ENCODE measurements at regions not wholly inside any gene's neighbourhood (a gene's known extent, or its start where the extent isn't known, plus 50 kb on each side); places are given as distances from the start of the nearest gene placed in this dataset.
A peak's percentile ranks its signal among the peaks of the same experiment; 100 is the strongest.

DNA sequence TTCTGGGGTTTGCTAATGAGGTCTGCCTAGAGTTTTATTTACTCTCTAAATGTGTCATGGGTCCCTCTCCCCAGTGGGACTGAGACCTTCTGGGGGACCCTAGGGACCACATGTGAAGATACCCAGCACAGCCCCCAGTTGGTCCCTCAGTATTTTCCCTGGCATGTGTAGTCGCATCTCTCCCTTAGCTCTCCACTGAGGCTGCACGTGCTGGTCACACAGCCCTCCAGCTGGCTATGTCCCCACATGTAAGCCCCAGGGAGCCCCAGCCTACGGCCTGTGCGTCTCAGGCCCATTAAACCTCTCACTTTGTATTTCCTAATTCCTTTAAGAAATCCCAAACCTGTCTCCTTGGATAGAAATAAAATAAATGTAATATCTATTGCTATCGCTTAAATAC, 189.6 kb upstream of the TSHZ3 start:
- no peak overlapping the region for H3K27ac ChIP-seq
- TF ChIP-seq ZFX (IDR thresholded peaks at IDR 0.05), result no peak
- TF ChIP-seq, protein P1, sequence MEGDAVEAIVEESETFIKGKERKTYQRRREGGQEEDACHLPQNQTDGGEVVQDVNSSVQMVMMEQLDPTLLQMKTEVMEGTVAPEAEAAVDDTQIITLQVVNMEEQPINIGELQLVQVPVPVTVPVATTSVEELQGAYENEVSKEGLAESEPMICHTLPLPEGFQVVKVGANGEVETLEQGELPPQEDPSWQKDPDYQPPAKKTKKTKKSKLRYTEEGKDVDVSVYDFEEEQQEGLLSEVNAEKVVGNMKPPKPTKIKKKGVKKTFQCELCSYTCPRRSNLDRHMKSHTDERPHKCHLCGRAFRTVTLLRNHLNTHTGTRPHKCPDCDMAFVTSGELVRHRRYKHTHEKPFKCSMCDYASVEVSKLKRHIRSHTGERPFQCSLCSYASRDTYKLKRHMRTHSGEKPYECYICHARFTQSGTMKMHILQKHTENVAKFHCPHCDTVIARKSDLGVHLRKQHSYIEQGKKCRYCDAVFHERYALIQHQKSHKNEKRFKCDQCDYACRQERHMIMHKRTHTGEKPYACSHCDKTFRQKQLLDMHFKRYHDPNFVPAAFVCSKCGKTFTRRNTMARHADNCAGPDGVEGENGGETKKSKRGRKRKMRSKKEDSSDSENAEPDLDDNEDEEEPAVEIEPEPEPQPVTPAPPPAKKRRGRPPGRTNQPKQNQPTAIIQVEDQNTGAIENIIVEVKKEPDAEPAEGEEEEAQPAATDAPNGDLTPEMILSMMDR (conservative IDR thresholded peaks at IDR 0.05), result no peak

DNA sequence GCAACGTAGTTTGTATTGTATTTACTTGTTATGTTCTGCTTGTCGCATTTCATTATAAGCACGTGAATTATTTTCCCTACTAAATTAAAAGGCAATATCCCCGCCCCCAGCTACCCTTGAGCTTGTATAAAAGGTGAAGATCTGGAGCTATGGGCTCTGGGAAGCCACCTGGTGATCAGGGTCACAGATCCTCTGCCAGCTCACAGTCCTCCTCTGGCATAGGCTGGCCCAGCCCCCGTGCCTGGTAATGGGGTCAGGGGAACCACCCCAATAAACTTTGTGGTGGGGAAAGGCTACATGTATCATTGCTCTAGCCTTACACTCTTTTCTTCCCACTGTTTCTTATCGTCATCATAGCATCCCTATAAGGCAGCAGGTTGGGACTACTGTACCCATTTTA, 190.2 kb upstream of the TSHZ3 start:
- no peak overlapping the region for H3K27ac ChIP-seq
- TF ChIP-seq, protein P1 (conservative IDR thresholded peaks at IDR 0.05), result no peak
- no peak for TF ChIP-seq ZFX (IDR thresholded peaks at IDR 0.05)

DNA sequence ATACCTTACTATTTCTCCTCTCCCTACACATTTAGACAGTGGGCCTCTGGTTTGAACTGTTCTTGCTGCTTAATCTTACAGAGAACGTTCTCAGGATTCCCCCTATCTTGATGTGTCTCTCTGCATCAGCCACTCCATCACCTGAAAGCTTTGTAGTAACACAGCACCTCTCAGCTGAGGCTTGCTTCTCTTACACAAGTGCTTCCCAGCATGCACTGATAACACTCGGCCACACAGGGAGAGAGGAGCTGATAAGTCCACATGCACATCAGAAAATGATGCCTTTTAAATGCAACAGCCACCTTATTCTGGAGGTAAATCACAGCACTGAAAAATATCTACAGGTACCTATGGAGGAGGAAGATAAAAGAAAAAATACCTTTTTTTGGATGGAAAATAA, 192.2 kb upstream of the TSHZ3 start:
- H3K27ac ChIP-seq, result no peak overlapping the region
- TF ChIP-seq, protein P1 (conservative IDR thresholded peaks at IDR 0.05), result no peak
- no peak for TF ChIP-seq ZFX (IDR thresholded peaks at IDR 0.05)

DNA sequence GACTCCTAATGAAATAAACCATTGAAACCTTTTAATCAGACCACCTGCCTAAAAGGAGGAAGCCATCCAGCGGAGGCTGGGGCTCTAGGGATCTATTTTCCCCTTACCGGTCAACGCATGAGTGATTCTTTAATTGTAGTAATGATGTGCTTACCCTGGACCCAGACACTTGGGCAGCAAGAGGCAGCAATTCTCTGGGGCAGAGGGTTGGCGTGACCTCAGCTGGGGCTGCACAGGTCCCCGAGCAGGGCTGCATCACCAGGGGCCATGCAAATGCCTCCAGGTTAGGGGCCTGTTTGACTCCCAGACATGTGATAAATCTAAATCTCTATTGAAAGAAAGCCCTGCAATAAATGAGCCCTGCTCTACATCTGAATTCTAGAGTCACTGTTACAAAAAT, 194.2 kb upstream of the TSHZ3 start:
- no peak overlapping the region for H3K27ac ChIP-seq
- no peak for TF ChIP-seq ZFX (IDR thresholded peaks at IDR 0.05)
- TF ChIP-seq, protein P1 (conservative IDR thresholded peaks at IDR 0.05), result no peak

DNA sequence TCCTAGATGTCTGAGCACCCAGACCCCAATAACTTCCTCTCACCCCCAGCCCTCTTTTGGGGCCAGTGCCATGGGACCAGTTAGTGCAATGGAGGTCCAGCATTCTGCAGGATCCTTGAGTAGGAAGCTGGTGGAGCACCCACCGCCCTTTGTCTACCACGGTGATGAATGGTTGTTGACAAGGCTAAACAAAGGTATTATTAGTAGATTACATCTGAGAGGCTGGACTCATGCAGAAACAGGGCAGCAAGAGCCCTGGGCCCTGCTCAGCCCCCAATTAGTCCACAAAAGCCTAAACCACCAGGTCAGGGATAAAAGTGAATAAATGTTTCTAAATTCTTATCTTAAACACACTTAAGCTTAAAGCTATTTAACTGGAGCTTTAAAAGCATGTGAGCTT, 196.5 kb upstream of the TSHZ3 start:
- TF ChIP-seq ZFX (IDR thresholded peaks at IDR 0.05), result no peak
- TF ChIP-seq, protein P1 (conservative IDR thresholded peaks at IDR 0.05), result no peak
- H3K27ac ChIP-seq, result no peak overlapping the region

DNA sequence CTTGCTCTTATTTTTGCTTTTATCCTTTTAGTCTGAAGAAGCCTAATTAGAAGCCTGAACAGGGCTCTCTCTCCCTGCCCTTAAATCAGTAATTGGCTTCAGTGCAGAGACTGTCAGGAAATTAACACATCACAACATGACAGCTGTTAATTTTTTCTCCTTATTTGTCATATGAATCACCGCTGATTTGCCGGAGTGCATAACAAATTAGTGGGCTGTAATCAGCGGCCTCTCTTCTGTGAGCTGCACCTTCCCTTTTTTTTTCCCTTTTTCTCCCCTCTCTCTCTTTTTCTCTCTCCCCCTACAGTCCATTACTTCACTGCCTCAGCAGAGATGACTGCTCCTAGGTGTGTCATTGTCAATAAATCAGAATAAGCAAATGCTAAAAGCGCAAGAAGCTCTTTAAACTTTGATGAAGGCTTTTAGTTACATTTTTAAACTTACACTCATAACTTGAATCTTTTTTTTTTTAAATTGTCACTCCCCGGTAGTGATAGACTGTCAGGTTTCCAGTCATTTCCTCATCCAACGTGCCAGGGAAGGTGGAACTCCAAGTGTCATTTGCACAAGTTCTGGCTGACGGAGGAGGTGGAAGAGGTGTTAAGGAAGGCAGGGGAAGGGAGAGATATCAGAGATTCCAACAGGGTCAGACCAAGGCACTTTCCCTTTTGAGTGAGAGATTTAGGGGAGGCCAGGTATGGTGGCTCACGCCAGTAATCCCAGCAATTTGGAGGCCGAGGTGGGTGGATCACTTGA, 197.1 kb upstream of the TSHZ3 start:
- TF ChIP-seq ZFX (IDR thresholded peaks at IDR 0.05), result no peak
- TF ChIP-seq, protein P1 (conservative IDR thresholded peaks at IDR 0.05), result no peak
- no peak overlapping the region for H3K27ac ChIP-seq

DNA sequence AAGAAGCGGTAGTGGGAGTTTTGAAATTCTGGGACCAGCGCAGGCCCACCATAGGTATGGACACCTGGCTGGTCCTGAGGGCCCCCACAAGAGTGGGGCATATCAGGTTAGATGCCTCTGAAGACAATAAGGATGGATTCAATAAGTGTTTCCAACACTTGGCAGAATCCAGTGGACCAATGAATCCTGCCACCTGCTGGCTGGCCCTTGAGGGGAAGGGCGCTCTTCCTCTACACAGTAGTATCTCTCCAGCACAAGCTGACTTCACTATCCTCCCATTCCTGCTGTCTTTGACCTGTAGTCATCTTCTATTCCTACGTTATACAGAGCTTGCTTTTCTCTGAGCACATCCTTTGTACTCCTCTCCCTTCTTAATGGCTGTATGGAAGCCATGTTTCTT, 199.7 kb upstream of the TSHZ3 start:
- no peak for TF ChIP-seq ZFX (IDR thresholded peaks at IDR 0.05)
- TF ChIP-seq, protein P1 (conservative IDR thresholded peaks at IDR 0.05), result peak; percentile 75
- no peak overlapping the region for H3K27ac ChIP-seq

Measured in C4-2B (cell line).